Small intestine (tissue), 7 donors: ENCODE measurements at regions not wholly inside any gene's neighbourhood (a gene's known extent, or its start where the extent isn't known, plus 50 kb on each side); places are given as distances from the start of the nearest gene placed in this dataset.

Experiments
- DNase-seq, 2 donors: peaks; one replicate each; pipeline versions ENCODE4 v3.0.0 to v3.0.0-alpha.2; 2013
- FAIRE-seq: peaks from 2 replicates; lab custom pipeline; 2012; peaks lifted over from hg19 to GRCh38; lab: Jason Lieb, UNC
- H3K27ac ChIP-seq, 3 donors: one replicate each; pipeline ENCODE4 v1.5.1; 2013; ENCODE audit warnings: low read length in 2 of 3, mild to moderate bottlenecking in 2 of 3, control low read depth in 1 of 3, inconsistent platforms in 1 of 3, low read depth in 1 of 3, moderate library complexity in 1 of 3
- H3K27me3 ChIP-seq, 3 donors: one replicate each; pipeline ENCODE4 v1.6.1; 2013; ENCODE audit warnings: low read length in 3 of 3, inconsistent platforms in 1 of 3; ENCODE audit not compliant: control insufficient read depth in 3 of 3, insufficient read depth in 3 of 3
- H3K36me3 ChIP-seq, 3 donors: one replicate each; pipeline ENCODE4 v1.6.1; 2013; ENCODE audit warnings: low read length in 3 of 3, inconsistent platforms in 1 of 3, low read depth in 1 of 3, mild to moderate bottlenecking in 1 of 3, moderate library complexity in 1 of 3; ENCODE audit not compliant: control insufficient read depth in 3 of 3, insufficient read depth in 2 of 3
- H3K4me1 ChIP-seq, 3 donors: one replicate each; pipeline ENCODE4 v1.6.1; 2013; ENCODE audit warnings: low read length in 2 of 3, inconsistent platforms in 1 of 3, low read depth in 1 of 3, mild to moderate bottlenecking in 1 of 3, moderate library complexity in 1 of 3; ENCODE audit not compliant: control insufficient read depth in 3 of 3, insufficient read depth in 2 of 3
- H3K4me3 ChIP-seq, 3 donors: one replicate each; pipeline ENCODE4 v1.5.1; 2013; ENCODE audit warnings: low read length in 3 of 3, control low read depth in 1 of 3, inconsistent platforms in 1 of 3, low read depth in 1 of 3, mild to moderate bottlenecking in 1 of 3, moderate library complexity in 1 of 3
- H3K9me3 ChIP-seq, 2 donors: one replicate each; pipeline ENCODE4 v1.6.1; 2013; ENCODE audit warnings: low read depth in 1 of 2, low read length in 1 of 2; ENCODE audit not compliant: control insufficient read depth in 2 of 2, insufficient read depth in 1 of 2
- WGBS, 3 donors: extraction: QIAGEN DNeasy Blood & Tissue Kit; methylation state at CpG; one replicate each; pipeline ENCODE4 v1.1.7; 2013; 5-methylcytosine and 5-hydroxymethylcytosine counted together
- donor health status: healthy with polysubstance abuse.
- donor health status: control.
- donor health status: control.
- donor health status: Bipolar disorder and iron deficiency.
- donor health status: healthy.

DNA sequence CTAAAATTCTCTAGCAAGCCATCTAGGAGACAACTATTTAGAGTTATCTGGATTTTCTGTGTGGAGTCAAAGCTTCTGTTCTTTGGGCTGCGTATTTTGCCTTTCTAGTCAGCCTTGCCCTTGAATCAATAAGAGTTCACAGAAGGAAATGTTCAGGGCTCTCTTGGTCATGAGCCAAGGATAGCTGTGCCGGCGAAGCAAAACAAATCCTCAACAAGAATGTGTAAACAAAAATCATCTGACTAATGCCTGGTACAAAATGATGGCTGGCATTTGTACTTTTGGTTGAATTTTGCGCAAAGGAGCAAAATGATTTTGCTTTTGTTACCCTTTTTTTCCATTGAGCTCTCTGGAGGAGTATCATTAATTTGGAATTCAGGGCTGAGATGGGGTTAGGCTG lies 171.1 kb downstream of the DACT1 start:
- H3K36me3 ChIP-seq = no peaks in the 10 kb centered on the region
- no peak for FAIRE-seq
- H3K4me1 ChIP-seq = no peaks in the 10 kb centered on the region
- H3K9me3 ChIP-seq = no peaks in the 10 kb centered on the region
- no peak overlapping the region for H3K27ac ChIP-seq
- no peaks in the 10 kb centered on the region for H3K27me3 ChIP-seq
- 24 to 45% (median 34%) methylated on average over 4 of the region's 4 CpGs for WGBS, 3 donors
- peak in 1 of 2 donors; percentile 42 for DNase-seq
- no peak overlapping the region for H3K4me3 ChIP-seq

DNA sequence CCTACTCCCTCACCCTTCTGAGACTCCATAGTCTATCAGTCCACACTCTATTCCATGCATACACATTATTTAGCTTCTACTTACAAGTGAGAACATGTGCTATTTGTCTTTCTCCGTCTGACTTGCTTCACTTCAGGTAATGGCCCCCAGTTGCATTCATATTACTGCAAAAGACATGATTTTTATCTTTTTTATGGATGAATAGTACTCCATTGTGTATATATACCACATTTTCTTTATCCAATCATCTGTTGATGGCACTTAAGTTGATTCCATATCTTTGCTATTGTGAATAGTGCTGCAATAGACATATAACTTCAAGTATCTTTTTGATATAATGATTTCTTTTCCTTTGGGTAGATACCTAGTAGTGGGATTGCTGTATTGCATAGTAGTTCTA lies 171.8 kb downstream of the DACT1 start:
- DNase-seq (no peak), FAIRE-seq (no peak)
- 57 to 84% (median 81%) methylated on average over 1 of the region's 1 CpG for WGBS, 3 donors
- Histone ChIP-seq H3K36me3 (no peaks in the 10 kb centered on the region), H3K27me3 (no peaks in the 10 kb centered on the region), H3K9me3 (peaks cover 0 to under 1% of the 10 kb centered on the region in 2 donors), H3K4me3 (no peak overlapping the region), H3K27ac (no peak overlapping the region), H3K4me1 (no peaks in the 10 kb centered on the region)

DNA sequence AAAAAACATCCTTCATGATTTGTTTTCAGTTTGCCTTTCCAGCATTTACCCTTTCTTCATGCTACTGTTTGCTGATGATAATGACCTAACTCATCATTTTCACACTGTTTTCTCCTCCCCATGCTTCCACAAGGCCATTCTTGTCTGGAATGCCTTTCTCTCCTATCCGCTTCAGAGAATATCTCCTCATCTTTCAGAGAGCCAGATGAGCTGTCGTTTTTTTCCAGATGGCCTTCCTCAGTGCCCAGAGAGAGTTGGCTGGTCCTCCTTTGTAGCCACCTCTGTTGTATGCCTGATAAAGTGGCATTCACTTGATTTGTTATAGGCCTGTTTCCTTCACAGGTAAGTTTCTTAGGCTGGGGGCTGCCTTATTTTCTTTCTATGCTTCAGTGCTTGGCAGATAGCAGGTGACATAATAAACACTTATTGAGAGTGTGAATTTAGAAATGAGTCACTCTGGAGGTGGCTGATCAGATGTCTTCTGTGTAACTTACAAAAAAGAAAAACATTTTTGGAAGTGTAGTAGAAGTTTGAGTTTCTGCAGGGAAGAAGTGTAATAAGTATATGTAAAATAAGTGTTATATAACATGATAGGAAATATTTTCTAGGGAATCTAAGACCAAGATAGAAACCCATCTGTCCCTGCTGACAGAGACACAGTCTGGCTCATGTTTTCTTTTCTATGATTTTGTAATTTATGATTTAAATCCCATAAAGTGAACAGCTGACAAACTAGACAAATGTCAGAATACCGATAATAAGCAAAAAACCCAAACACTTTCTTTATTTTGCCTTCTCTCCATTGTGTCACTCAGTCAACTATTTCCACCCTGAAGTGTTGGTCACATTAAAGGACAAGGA lies 174.5 kb downstream of the DACT1 start:
- H3K27me3 ChIP-seq = no peaks in the 10 kb centered on the region
- no peak for FAIRE-seq

DNA sequence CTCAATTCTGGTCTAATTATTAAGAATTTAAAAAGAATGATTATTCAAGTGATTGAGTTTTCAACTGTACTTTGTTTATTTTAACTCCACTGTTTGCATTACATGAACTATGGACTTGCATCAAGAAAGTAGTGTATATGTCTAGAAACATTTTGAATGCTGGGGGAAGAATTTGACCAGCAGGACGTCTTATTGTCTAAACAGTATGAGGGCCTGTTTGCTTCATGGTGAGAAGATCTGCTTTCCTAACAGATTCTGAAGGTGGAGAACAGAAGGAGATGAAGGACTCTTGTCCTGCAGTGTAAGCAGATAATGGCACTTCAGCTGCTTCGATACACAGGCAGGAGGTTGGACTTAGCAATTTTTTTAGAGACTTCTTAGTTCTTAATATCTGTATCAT lies 176.0 kb downstream of the DACT1 start:
- 65 to 74% (median 74%) methylated on average over 2 of the region's 2 CpGs for WGBS, 3 donors
- no peak for FAIRE-seq

More for the DNA sequence above, 174.5 kb downstream of the DACT1 start:
- 80 to 91% (median 88%) methylated on average over 3 of the region's 3 CpGs for WGBS, 3 donors
- Histone ChIP-seq H3K9me3 (peaks cover 0 to 2% of the 10 kb centered on the region in 2 donors), H3K36me3 (no peaks in the 10 kb centered on the region), H3K4me1 (no peaks in the 10 kb centered on the region), H3K4me3 (no peak overlapping the region), H3K27ac (no peak overlapping the region)
- DNase-seq = no peak

DNA sequence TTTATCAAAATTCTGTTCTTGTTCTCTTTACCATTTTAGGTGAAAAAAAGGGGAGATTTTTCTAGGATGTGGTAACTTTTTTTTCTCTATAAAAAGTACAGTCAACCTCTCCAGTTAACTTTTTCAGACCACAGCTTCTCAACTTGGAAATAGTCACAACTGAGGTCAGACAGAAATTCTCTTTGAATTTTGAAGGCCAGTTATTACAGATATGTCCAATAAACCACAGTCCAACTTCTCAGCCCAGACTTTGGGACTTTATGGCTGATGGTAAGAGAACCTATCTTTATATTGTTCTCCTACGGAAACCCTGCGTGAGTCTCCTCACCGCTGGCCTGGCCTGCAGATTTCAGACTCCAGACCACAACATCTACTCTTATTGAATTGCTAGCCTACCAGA lies 176.7 kb downstream of the DACT1 start:
- no peak for FAIRE-seq
- Histone ChIP-seq H3K36me3 (no peaks in the 10 kb centered on the region), H3K27ac (no peak overlapping the region), H3K9me3 (peaks cover 0 to 2% of the 10 kb centered on the region in 2 donors), H3K27me3 (no peaks in the 10 kb centered on the region), H3K4me3 (no peak overlapping the region), H3K4me1 (no peaks in the 10 kb centered on the region)
- DNase-seq = no peak
- WGBS, 3 donors = 95 to 98% (median 97%) methylated on average over 3 of the region's 3 CpGs

More for the DNA sequence above, 176.0 kb downstream of the DACT1 start:
- Histone ChIP-seq H3K4me3 (no peak overlapping the region), H3K36me3 (no peaks in the 10 kb centered on the region), H3K27me3 (no peaks in the 10 kb centered on the region), H3K4me1 (no peaks in the 10 kb centered on the region), H3K9me3 (peaks cover 0 to 2% of the 10 kb centered on the region in 2 donors), H3K27ac (no peak overlapping the region)
- no peak for DNase-seq

DNA sequence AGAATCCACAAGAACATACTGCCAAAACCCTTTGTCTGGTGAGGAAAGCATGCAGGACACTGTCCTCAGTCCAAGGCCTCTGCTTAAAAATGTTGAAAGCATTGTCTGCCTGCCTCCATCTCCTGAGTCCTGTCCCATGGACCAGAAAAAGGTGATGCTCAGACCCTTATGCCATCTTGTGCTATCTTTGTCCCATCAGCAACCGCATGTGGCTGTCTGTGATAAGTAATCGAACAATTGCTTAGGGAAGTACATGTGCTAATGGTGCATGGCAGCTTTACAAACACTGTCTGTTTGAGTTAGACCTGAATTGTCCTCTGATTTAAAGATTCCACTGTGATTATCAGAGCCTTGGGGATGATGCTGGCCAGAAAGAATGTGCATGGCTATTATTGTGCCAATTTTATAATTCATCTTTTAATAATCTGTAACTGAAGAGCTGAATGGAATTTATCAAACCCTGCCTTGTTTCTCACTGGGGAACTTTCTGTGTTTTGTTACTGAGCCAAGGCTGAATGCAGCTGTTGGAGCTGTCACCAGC lies 177.5 kb downstream of the DACT1 start:
- Histone ChIP-seq H3K9me3 (peaks cover 0 to 2% of the 10 kb centered on the region in 2 donors), H3K36me3 (no peaks in the 10 kb centered on the region), H3K4me1 (no peaks in the 10 kb centered on the region), H3K4me3 (no peak overlapping the region), H3K27me3 (no peaks in the 10 kb centered on the region), H3K27ac (no peak overlapping the region)
- no peak for DNase-seq
- WGBS, 3 donors = 40 to 64% (median 63%) methylated on average over 2 of the region's 2 CpGs
- FAIRE-seq = no peak

DNA sequence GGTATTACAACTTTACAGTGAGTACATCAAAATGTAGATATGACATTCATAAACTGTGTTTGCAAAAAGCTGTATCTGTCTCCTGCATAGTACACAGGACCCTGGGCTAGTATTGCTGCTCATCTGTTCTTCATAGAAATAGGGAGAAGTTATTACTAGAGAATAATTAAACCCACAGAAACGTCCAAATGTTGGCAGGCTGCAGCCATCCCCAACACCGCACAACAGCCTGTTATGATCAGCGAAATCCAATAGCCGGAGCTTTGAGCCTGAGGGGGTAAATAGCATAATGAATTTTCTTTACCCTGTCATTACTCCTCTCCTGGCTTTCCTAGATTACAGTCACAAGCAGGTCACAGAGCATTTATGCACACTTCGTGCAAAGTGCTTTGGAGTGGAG lies 178.0 kb downstream of the DACT1 start:
- WGBS, 3 donors = 70 to 79% (median 74%) methylated on average over 5 of the region's 5 CpGs

DNA sequence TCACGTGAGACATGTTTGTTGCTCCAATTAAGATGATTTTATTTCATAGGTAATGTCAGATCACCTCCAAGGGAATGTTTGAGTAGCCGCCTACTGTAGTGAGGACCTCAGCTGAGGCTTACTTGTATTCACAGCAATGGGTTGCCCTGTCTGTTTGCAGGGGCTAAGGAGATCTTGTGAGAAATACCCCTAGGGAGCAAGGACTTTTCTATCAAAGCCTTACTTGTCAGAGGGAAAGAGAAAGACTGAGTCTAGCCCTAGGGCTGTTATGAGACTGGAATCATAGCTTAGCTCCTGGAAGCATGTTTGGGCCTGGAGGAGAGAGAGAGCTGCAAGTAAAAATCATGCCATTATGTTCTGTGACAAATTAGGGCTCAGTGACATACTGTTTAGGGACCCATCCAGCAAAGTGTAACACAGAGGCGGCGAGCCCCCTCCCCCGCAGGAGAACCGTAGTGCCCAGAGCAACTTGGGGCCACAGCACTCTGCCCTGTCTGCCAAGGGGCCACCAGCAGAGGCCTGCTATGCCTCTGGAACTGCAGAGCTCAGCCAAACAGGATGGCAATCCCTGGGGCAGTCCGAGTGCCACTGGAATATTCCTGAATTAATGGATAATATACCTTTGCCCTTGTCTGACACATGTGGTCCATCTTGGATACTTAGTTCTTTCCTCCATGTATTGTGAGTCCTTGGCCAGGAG lies 178.8 kb downstream of the DACT1 start:
- peaks cover 0 to 2% of the 10 kb centered on the region in 2 donors for H3K9me3 ChIP-seq
- WGBS, 3 donors = 85 to 91% (median 87%) methylated on average over 7 of the region's 7 CpGs
- no peaks in the 10 kb centered on the region for H3K4me1 ChIP-seq
- FAIRE-seq (no peak), DNase-seq (no peak)
- no peaks in the 10 kb centered on the region for H3K27me3 ChIP-seq
- no peak overlapping the region for H3K4me3 ChIP-seq
- H3K36me3 ChIP-seq = no peaks in the 10 kb centered on the region
- H3K27ac ChIP-seq = no peak overlapping the region

More for the DNA sequence above, 178.0 kb downstream of the DACT1 start:
- DNase-seq (no peak), FAIRE-seq (no peak)
- no peak overlapping the region for H3K27ac ChIP-seq
- no peak overlapping the region for H3K4me3 ChIP-seq
- peaks cover 0 to 2% of the 10 kb centered on the region in 2 donors for H3K9me3 ChIP-seq
- no peaks in the 10 kb centered on the region for H3K36me3 ChIP-seq
- H3K27me3 ChIP-seq = no peaks in the 10 kb centered on the region
- H3K4me1 ChIP-seq = no peaks in the 10 kb centered on the region
